Glomerular endothelial cell (primary cell): ENCODE measurements at regions not wholly inside any gene's neighbourhood (a gene's known extent, or its start where the extent isn't known, plus 50 kb on each side); places are given as distances from the start of the nearest gene placed in this dataset.

Source experiments
- DNase-seq: peaks from one replicate; pipeline ENCODE4 v3.0.0-alpha.2; 2011; ENCODE audit warnings: low read depth, low spot score; ENCODE audit errors: extremely low read depth

DNA sequence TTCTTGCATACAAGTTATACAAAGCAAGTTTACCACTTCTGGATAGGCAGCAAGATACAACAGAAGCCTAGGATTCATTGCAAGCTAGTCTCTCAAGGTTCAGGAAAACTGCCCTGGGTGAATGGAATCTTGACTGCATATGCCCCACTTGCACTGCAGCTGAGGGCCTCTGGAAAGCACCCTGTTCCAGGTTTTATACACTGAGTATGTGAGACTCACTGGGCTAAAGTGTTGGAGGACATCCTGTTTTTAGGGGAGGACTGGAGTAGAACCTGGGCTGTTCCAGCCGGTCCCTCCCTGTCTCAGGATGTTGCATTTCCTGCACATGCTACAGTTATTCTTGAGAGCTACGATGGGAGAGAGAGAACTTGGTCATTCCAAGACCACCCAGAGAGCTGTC is 168.5 kb upstream of the NUDT6 start:
- DNase-seq, result no peak

DNA sequence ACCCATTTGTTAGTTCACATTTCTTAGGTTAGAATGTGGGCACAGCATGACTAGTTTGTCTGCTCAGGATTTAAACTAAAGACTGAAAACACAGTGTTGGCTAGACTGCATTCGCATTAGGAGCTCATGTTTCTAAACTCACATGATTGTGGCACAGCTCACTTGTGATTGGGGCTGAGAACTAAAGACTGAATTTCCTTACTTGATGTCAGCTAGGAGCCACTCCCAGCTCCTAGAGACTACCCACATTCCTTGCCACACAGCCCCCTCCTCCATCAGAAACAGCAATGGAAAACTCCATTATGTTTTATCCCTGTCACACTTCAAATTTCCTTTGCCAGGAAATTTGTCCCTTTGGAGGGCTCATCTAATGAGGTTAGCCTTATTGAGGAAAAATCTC is 170.2 kb upstream of the NUDT6 start:
- DNase-seq, result no peak

GRCh38 chr4:123093236-123093635 is 170.8 kb upstream of the NUDT6 start:
- DNase-seq, result no peak

DNA sequence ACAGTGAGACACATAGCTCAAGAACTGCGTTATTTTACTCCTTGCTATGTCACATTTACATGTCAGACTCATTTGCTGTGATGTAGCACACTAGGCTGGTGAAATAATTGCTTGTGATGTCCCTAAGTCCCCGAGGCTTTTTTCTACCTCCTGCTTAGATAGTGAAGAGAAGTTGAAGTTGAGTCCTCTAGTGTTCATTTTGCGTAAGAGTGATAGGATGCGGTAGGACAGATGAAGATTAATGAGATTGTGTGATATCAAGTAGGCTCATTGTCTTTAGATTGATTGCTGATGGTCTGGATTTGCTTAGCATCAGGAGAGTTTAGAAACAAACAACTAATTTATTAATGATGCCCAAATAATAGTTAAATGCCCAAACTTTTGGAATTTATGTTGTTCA is 173.6 kb upstream of the NUDT6 start:
- DNase-seq, result no peak

- DNase-seq, result peak; percentile 25
Observed at GRCh38 chr4:123102897-123103471, 180.6 kb upstream of the NUDT6 start.

DNA sequence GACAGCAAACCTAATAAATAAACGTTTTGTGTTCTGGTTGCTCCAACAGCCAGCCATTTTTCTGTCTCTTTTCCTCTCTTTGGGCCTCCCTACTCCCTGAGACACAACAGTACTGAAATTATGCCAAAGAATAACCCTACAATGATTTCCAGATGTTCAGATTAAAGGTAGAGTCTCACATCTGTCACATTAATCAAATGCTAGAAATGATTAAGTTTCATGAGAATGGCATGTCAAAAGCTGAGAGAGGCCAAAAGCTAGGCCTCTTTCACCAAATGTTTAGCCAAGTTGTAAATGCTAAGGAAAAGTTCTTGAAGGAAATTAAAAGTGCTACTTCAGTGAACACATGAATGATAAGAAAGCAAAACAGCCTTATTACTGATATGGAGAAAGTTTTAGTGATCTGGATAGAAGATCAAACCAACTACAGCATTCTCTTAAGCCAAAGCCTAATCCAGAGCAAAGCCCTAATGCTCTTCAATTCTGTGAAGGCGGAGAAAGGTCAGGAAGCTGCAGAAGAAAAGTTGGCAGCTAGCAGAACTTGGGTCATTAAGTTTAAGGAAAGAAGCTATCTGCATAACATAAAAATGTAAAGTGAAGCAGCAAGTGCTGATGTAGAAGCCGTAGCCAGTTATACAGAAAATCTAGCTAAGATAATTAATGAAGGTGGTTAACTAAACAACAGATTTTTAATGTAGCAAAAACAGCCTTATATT is 182.1 kb upstream of the NUDT6 start:
- no peak for DNase-seq

GRCh38 chr4:123105026-123105420 is 182.6 kb upstream of the NUDT6 start:
- no peak for DNase-seq

- DNase-seq, result no peak
Observed at GRCh38 chr4:123106747-123107146, 184.3 kb upstream of the NUDT6 start.

- DNase-seq, result no peak
Observed at GRCh38 chr4:123107444-123108252, 185.3 kb upstream of the NUDT6 start.

GRCh38 chr4:123109139-123109538 is 186.7 kb upstream of the NUDT6 start:
- no peak for DNase-seq

DNA sequence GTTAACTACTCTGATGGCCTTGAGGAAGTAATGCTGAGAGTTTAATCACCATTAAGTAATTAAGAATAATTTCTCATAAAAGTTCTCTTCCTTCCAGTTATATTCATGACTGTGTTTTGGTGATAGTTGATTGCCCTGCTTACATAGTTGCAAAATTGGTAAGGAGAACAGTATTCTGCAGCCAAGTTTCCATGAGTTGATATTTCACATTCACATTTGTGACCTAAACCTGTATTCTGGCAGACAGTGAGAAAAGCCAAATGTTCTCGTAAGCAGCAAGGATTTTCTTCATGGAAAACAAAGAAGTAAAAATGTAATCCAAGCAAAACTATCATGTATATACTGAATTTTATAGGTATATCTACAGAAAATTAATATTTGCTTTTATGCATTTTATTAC is 187.8 kb upstream of the NUDT6 start:
- DNase-seq, result no peak

GRCh38 chr4:123110685-123111084 is 188.3 kb upstream of the NUDT6 start:
- DNase-seq, result no peak

GRCh38 chr4:123113155-123113554 is 190.8 kb upstream of the NUDT6 start:
- no peak for DNase-seq

DNA sequence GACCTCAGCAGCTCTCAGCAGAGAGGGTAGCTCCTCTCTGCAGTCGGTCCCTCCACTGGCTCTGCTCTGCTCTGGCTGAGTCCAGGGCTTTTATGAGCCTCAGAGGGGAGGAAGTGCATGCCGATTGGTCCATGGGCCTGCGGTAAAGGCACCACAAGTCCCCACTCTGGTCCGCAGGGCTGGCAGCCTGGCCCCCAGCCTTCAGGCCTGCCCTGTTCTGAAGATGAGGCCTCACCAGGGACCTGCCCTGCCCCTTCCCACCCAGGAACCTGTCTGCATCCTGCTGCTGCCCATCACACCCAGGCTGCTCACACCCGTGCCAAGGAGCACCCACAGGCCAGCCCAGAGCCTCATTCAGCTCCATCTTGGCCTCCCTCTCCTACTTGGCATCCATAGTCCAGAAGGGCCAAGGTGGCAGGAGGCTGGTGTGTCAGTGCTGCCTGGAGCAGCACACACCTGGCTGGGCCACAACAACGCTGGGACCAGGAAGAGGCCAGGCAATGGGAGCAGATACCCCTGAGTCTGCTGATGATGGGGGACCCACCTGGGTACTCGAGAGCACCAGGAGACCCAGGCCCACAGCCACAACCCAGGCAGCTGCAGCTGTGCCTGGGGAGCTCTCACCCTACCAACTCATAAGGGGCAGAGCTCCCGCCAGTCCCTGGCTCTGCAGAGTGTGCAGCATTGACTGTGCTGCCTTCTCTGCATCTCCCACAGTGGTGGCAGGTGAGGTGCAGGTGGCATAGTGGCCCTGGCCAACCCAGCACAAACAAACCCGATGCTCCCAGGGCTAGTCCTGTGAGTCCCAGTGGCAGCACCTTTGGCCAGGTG is 191.9 kb upstream of the NUDT6 start:
- DNase-seq, result no peak

DNA sequence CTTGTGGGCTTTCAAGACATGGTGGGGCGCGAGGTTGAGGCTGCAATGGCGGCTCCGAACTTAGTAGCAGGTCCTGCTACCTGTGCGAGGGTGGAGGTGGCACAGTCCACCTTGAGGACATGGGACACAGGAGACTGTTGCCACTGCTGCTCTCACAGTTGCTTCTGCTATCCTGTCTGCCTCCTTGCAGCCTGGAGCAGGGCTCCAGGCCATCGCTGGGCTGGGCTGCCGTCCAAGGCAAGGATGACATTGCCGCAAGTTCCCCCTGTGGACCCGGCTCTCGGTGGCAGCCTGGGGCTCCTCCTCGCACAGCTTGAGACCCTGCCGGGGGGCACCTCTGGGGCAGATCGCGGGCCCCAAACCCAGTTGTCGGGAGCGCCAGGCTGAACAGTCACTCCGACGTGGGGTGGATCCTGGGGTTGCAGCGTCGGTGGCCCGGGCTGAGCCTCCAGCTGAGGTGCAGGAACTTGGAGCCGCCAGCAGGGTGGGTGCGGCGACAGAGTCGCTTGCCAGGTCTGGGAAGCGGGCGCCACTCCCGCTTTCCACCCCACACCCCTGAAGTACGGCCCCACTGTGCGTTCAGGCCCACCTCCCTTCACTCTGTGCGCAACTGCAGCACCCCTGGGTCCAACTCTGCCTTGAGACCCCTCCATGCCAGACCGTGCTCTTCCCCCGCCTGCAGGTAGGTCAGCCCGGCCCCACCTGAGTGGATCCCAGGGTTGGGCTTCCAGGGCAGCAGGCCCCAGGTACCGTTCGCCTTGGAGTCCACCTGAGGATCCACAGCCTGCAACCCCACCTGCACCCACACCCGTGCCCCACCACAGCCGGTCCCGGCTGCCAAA is 192.7 kb upstream of the NUDT6 start:
- no peak for DNase-seq

GRCh38 chr4:123116412-123116811 is 194.0 kb upstream of the NUDT6 start:
- no peak for DNase-seq

DNA sequence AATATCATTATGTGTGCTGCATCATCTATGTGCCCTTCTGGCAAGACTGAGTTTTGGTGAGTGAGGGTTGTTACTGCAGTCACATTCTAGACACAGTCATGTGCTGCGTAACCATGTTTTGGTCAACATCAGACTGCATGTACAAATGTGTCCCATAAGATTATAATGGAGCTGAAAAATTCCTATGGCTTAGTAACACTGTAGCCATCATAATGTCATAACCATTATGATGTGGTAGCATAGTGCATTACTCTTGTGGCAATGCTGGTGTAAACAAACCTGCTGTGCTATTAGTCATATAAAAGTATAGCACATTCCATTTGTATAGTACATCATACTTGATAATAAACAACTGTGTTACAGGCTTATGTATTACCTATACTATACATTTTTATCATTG is 198.1 kb upstream of the NUDT6 start:
- no peak for DNase-seq

DNA sequence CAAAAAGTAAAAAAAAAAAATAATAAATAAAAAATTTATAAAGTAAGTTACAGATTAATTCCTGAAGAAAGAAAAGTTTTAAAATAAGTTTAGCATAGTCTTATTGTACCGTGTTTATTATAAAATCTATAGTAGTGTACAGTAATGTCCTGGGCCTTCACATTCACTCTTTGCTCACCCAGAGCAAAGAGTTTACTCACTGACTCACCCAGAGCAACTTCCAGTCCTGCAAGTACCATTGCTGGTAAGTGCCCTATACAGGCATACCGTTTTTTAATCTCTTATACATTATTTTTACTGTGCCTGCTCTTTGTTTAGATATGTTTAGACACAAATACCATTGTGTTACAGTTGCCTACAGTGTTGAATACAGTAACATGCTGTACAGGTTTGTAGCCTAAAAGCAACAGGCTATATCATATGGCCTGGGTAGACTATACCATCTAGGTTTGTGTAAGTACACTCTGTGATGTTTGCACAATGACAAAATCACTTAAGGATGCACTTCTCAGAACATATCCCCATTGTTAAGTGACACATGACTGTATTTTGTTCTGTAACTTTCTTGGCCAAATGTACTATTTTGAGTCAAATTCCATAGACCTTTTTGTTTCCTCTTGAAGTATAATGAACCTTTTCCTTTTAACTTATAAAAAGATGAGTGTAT is 199.0 kb upstream of the NUDT6 start:
- DNase-seq, result peak; percentile 31

DNA sequence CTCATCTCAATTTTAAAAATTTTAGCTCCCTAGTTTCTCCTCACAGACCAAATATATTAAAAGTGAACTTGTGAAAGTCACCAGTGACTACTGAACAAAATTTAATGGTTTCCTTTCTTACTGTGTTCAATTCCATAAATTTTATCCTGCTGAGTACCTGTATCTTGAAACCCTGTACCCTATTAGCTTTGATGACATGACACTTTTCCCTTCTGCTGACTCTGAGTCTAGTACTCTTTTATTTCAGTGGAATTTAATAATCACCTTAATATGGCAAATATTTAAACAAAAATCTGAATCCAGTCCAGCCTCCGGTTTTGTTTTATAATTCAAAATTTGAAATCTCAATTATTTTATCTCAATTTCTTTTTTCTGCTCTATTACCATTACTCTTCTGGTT is 203.1 kb upstream of the NUDT6 start:
- DNase-seq, result no peak

GRCh38 chr4:123127218-123127617 is 204.8 kb upstream of the NUDT6 start:
- DNase-seq, result peak; percentile 44
